ENCODE measurements at regions not wholly inside any gene's neighbourhood (a gene's known extent, or its start where the extent isn't known, plus 50 kb on each side); places are given as distances from the start of the nearest gene placed in this dataset.

GRCh38 chrX:3445806-3446490 is 99.5 kb upstream of the MXRA5 start (continued):
- TF ChIP-seq, protein P1, sequence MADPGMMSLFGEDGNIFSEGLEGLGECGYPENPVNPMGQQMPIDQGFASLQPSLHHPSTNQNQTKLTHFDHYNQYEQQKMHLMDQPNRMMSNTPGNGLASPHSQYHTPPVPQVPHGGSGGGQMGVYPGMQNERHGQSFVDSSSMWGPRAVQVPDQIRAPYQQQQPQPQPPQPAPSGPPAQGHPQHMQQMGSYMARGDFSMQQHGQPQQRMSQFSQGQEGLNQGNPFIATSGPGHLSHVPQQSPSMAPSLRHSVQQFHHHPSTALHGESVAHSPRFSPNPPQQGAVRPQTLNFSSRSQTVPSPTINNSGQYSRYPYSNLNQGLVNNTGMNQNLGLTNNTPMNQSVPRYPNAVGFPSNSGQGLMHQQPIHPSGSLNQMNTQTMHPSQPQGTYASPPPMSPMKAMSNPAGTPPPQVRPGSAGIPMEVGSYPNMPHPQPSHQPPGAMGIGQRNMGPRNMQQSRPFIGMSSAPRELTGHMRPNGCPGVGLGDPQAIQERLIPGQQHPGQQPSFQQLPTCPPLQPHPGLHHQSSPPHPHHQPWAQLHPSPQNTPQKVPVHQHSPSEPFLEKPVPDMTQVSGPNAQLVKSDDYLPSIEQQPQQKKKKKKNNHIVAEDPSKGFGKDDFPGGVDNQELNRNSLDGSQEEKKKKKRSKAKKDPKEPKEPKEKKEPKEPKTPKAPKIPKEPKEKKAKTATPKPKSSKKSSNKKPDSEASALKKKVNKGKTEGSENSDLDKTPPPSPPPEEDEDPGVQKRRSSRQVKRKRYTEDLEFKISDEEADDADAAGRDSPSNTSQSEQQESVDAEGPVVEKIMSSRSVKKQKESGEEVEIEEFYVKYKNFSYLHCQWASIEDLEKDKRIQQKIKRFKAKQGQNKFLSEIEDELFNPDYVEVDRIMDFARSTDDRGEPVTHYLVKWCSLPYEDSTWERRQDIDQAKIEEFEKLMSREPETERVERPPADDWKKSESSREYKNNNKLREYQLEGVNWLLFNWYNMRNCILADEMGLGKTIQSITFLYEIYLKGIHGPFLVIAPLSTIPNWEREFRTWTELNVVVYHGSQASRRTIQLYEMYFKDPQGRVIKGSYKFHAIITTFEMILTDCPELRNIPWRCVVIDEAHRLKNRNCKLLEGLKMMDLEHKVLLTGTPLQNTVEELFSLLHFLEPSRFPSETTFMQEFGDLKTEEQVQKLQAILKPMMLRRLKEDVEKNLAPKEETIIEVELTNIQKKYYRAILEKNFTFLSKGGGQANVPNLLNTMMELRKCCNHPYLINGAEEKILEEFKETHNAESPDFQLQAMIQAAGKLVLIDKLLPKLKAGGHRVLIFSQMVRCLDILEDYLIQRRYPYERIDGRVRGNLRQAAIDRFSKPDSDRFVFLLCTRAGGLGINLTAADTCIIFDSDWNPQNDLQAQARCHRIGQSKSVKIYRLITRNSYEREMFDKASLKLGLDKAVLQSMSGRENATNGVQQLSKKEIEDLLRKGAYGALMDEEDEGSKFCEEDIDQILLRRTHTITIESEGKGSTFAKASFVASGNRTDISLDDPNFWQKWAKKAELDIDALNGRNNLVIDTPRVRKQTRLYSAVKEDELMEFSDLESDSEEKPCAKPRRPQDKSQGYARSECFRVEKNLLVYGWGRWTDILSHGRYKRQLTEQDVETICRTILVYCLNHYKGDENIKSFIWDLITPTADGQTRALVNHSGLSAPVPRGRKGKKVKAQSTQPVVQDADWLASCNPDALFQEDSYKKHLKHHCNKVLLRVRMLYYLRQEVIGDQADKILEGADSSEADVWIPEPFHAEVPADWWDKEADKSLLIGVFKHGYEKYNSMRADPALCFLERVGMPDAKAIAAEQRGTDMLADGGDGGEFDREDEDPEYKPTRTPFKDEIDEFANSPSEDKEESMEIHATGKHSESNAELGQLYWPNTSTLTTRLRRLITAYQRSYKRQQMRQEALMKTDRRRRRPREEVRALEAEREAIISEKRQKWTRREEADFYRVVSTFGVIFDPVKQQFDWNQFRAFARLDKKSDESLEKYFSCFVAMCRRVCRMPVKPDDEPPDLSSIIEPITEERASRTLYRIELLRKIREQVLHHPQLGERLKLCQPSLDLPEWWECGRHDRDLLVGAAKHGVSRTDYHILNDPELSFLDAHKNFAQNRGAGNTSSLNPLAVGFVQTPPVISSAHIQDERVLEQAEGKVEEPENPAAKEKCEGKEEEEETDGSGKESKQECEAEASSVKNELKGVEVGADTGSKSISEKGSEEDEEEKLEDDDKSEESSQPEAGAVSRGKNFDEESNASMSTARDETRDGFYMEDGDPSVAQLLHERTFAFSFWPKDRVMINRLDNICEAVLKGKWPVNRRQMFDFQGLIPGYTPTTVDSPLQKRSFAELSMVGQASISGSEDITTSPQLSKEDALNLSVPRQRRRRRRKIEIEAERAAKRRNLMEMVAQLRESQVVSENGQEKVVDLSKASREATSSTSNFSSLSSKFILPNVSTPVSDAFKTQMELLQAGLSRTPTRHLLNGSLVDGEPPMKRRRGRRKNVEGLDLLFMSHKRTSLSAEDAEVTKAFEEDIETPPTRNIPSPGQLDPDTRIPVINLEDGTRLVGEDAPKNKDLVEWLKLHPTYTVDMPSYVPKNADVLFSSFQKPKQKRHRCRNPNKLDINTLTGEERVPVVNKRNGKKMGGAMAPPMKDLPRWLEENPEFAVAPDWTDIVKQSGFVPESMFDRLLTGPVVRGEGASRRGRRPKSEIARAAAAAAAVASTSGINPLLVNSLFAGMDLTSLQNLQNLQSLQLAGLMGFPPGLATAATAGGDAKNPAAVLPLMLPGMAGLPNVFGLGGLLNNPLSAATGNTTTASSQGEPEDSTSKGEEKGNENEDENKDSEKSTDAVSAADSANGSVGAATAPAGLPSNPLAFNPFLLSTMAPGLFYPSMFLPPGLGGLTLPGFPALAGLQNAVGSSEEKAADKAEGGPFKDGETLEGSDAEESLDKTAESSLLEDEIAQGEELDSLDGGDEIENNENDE (IDR thresholded peaks at IDR 0.05; ENCODE audit: insufficient replicate concordance, low read length), result no peak
- TF ChIP-seq EP300 (IDR thresholded peaks at IDR 0.05; ENCODE audit: borderline replicate concordance in 1 of 2, low read depth in 2 of 2, low read length in 2 of 2), result no peak
- no peak for TF ChIP-seq NRF1 (IDR thresholded peaks at IDR 0.05; ENCODE audit: low read depth, low read length)
- TF ChIP-seq KDM1A (IDR thresholded peaks at IDR 0.05; ENCODE audit: borderline replicate concordance, low read length), result no peak
- TF ChIP-seq, protein P2, sequence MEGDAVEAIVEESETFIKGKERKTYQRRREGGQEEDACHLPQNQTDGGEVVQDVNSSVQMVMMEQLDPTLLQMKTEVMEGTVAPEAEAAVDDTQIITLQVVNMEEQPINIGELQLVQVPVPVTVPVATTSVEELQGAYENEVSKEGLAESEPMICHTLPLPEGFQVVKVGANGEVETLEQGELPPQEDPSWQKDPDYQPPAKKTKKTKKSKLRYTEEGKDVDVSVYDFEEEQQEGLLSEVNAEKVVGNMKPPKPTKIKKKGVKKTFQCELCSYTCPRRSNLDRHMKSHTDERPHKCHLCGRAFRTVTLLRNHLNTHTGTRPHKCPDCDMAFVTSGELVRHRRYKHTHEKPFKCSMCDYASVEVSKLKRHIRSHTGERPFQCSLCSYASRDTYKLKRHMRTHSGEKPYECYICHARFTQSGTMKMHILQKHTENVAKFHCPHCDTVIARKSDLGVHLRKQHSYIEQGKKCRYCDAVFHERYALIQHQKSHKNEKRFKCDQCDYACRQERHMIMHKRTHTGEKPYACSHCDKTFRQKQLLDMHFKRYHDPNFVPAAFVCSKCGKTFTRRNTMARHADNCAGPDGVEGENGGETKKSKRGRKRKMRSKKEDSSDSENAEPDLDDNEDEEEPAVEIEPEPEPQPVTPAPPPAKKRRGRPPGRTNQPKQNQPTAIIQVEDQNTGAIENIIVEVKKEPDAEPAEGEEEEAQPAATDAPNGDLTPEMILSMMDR (IDR thresholded peaks at IDR 0.05; ENCODE audit: control extremely low read depth in 1 of 3, insufficient read depth in 1 of 3, low read depth in 1 of 3, low read length in 3 of 3), result no peak
- TF ChIP-seq SIX5 (IDR thresholded peaks at IDR 0.05; ENCODE audit: low read depth, low read length), result no peak
- no peak for TF ChIP-seq PHF8 (conservative IDR thresholded peaks at IDR 0.05; ENCODE audit: low read depth, low read length)

Data from H1 (cell line).